NCI-H1092 (cell line): ENCODE measurements at regions not wholly inside any gene's neighbourhood (a gene's known extent, or its start where the extent isn't known, plus 50 kb on each side); places are given as distances from the start of the nearest gene placed in this dataset.
"Not testable (repeated sequence)": the region's sequence is repeated elsewhere in the genome, so short reads cannot be mapped to it uniquely, and the experiment has no call there.

Experiments
- DNase-seq: peaks from one replicate; lab custom pipeline; 2025; lab: John Stamatoyannopoulos, UW

- no peak for DNase-seq
These were observed 898.5 kb downstream of the DNAH5 start for GRCh38 chr5:13045897-13046551.

GRCh38 chr5:13034061-13034460 is 910.4 kb downstream of the DNAH5 start:
- no peak for DNase-seq

- no peak for DNase-seq
These were observed 915.3 kb downstream of the DNAH5 start for GRCh38 chr5:13029211-13029610.

DNA sequence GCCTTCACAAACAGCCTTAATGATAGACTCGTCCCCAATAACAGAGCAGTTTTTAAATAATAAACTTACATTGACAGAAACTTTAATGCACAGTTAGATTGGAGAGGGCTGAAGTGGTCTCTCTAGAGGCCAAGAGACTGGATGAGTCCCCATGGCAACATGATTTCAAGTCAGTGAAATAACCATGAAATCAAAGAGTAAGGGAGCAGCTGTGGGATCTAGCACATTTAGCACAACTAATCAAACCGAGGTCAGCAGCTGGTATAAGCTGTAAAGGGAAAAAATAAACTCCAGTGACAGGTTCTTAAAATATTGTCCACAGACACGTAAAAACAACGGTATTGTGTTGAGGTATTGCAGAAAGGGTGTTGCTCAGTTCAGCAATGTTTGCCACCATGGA is 916.6 kb downstream of the DNAH5 start:
- no peak for DNase-seq

GRCh38 chr5:13019729-13020128 is 924.8 kb downstream of the DNAH5 start:
- DNase-seq: no peak

DNA sequence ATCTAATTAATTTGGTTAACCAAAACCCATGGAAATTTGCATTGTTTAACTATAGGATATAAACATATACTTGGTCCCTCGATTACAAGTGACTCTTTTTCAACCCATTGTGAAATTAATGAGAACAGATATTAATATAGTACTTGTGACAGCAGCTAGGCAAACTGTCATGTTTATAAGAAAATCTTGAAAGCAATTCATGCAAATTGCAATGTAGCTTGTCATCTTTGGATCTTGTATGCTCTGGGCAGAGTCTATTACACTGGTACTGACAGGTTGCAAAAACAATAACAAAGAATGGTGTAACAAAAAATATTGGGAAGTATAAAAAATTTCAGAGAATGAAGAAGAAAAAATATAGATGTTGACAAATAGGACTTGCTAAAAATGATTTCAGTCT is 941.0 kb downstream of the DNAH5 start:
- no peak for DNase-seq

- DNase-seq: no peak
These were observed 944.8 kb downstream of the DNAH5 start for GRCh38 chr5:12999667-13000066.

GRCh38 chr5:12985142-12985541 is 959.3 kb downstream of the DNAH5 start:
- no peak for DNase-seq

- DNase-seq: no peak
These were observed 969.6 kb downstream of the DNAH5 start for GRCh38 chr5:12974856-12975255.

DNA sequence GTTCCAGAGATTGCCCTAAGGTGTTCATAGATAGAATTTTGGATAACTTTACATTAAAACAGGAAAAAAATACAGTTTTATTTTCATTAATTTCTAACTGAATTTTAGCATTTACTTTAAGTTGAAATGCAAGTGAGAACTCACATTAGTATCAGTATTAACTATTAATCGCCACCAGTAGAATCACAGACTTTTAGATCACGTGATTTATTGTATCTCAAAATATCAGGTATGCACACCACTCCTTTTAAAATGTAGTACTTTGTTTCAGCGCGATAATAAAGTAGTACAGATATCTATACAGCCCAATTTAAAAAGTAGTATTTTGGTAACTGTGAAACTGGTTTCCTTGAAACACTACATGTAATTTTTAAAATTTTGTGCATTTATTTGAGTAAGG is 978.7 kb downstream of the DNAH5 start:
- no peak for DNase-seq

DNA sequence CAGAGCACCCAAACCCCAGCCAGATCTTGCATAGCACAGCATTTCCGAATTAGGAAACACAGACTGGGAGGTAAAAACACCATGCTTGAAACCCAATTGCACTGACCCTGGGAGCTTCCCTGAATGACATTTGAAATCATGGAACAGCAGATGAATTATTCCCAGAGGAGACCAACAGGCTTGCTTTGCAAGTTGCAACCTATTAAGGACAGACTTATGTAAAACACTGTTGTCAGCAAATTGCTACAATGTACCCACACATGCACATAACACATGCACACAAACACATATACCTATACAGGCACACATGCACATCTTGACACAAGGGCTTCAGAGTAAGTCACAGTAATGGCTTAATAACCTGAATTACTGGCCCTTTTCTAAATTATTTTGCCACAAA is 984.8 kb downstream of the DNAH5 start:
- no peak for DNase-seq

DNA sequence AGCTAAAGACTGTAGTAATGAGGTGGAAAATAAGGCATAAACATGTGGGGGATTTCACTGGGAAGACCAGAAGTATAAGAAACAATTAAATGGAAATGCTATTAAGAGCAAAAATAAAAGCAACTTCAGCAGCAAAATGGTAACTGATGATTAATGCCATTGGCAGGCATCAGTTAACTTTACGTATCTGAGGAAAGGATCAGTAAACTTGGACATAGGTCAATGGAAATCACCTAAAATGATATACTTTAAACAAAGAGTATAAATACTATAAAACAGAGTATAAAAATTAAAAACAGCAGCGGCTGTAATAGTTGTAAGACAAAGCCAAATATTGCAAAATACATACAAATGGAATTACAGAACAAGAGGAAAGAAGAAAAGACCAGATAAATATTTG is 992.1 kb downstream of the DNAH5 start:
- no peak for DNase-seq

- DNase-seq: no peak
These were observed 992.6 kb downstream of the DNAH5 start for GRCh38 chr5:12951846-12952245.

GRCh38 chr5:12947379-12947778 is 997.1 kb downstream of the DNAH5 start:
- DNase-seq: no peak

GRCh38 chr5:12945477-12945876 is 999.0 kb downstream of the DNAH5 start:
- DNase-seq: not testable (repeated sequence)

GRCh38 chr5:12936221-12936620 is 1008.3 kb downstream of the DNAH5 start:
- no peak for DNase-seq

GRCh38 chr5:12934722-12935121 is 1009.8 kb downstream of the DNAH5 start:
- DNase-seq: no peak

DNA sequence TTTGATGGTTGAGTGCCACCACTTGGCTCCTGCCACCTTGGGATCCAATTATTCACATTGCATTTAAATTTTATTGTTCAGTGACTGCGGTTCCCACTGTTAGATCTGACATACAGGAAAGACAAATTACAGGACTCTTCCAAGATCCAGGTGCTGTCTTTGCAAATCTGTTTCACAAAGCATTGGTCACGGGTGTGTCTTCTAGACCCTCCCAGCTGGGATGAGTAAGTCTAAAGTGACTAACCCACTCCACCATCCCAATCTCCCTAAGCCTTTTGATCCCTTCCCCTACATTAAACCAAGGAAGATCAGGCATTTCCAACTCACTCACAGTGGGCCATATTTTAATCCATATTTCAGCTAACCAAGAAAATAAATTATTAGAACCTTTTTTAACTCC is 1016.3 kb upstream of the CTNND2 start:
- DNase-seq: no peak

DNA sequence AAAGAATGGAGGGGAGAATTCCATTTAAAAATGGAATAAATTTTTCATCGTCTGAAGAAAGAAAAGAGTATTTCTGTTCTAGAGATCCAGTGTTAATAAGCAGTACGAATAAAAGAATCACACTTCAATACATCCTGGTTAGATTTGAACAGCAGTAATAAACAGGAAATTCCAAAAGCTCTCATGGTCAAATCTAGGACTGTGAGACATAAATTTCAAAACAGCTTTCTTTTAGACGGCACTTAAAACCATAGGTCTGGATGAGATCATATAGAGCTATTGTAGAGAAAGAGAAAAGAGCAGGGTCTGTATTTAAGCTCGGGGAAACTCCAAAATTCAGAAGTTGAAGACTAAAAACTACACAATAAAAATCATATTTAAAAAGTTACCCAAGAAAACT is 1006.9 kb upstream of the CTNND2 start:
- DNase-seq: no peak

GRCh38 chr5:12910641-12911040 is 1006.4 kb upstream of the CTNND2 start:
- no peak for DNase-seq

DNA sequence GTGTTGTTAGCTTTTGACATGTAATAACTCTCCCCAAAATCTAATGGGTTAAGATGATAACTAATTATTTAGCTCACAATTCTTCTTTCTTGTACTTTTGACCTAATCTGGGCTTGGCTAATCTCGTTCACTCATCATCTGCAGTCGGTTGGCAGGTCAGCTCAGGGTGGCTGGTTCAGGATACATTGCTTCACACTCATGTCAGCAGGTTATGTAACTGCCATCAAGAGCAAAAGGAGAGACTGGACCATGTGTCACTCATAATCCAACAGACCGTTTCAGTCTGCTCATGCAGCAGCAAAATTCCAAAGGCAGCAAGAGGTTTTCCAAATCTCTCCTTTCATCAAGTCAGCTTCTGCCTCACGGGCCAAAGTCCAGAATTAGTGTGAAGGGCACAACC is 998.4 kb upstream of the CTNND2 start:
- no peak for DNase-seq

GRCh38 chr5:12901696-12902095 is 997.5 kb upstream of the CTNND2 start:
- DNase-seq: no peak

GRCh38 chr5:12896086-12896485 is 991.8 kb upstream of the CTNND2 start:
- DNase-seq: no peak

- DNase-seq: no peak
These were observed 980.8 kb upstream of the CTNND2 start for GRCh38 chr5:12885018-12885417.

- no peak for DNase-seq
These were observed 979.1 kb upstream of the CTNND2 start for GRCh38 chr5:12883395-12883794.
